ENCODE measurements at regions not wholly inside any gene's neighbourhood (a gene's known extent, or its start where the extent isn't known, plus 50 kb on each side); places are given as distances from the start of the nearest gene placed in this dataset.

DNA sequence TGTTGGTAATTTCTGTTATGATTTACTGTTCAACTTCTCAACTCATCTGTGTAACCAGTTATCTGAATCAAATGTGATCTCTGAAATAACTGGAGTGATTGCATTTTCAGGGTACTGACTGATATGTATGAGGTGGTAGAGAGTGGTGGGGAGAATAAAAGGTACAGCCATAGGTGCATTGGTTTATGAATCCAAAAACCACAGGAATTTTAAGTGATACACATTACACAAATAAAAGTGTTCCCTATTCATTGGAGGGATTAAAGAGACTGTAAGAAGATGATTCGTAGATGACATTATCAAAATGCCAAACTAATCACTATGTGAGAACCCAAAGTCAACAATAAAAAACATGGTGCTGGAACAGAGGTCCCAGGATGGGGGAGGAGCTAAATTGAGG is 158.7 kb upstream of the RSPO3 start:
- H3K36me3 Mint-ChIP-seq (ENCODE audit: insufficient read depth, unreplicated experiment) = no peaks in the 10 kb centered on the region
- no TSS peak for BruUV-seq (replicated peaks)
- ChIA-PET CTCF (no interaction called here), POLR2A (interaction anchor here (0.6 kb wide), 1 partner anchor 802 kb away, joined by 3 read pairs; no protein-coding TSS in a partner anchor)
- DNase-seq (ENCODE audit: unreplicated experiment) = no peak
- TF ChIP-seq, protein P1, sequence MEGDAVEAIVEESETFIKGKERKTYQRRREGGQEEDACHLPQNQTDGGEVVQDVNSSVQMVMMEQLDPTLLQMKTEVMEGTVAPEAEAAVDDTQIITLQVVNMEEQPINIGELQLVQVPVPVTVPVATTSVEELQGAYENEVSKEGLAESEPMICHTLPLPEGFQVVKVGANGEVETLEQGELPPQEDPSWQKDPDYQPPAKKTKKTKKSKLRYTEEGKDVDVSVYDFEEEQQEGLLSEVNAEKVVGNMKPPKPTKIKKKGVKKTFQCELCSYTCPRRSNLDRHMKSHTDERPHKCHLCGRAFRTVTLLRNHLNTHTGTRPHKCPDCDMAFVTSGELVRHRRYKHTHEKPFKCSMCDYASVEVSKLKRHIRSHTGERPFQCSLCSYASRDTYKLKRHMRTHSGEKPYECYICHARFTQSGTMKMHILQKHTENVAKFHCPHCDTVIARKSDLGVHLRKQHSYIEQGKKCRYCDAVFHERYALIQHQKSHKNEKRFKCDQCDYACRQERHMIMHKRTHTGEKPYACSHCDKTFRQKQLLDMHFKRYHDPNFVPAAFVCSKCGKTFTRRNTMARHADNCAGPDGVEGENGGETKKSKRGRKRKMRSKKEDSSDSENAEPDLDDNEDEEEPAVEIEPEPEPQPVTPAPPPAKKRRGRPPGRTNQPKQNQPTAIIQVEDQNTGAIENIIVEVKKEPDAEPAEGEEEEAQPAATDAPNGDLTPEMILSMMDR (IDR thresholded peaks at IDR 0.05; ENCODE audit: unreplicated experiment) = no peak
- H3K4me1 Mint-ChIP-seq (ENCODE audit: insufficient read depth, unreplicated experiment) = no peaks in the 10 kb centered on the region
- H3K9me3 Mint-ChIP-seq (ENCODE audit: unreplicated experiment) = no peaks in the 10 kb centered on the region
- intact Hi-C loops (cut with micrococcal nuclease) = no loop called here
- H3K4me3 Mint-ChIP-seq (ENCODE audit: unreplicated experiment) = no peak overlapping the region
- H3K27me3 Mint-ChIP-seq (ENCODE audit: insufficient read depth, unreplicated experiment) = peaks cover 60% of the 10 kb centered on the region
- no peak overlapping the region for H3K27ac Mint-ChIP-seq (ENCODE audit: low read depth, unreplicated experiment)

DNA sequence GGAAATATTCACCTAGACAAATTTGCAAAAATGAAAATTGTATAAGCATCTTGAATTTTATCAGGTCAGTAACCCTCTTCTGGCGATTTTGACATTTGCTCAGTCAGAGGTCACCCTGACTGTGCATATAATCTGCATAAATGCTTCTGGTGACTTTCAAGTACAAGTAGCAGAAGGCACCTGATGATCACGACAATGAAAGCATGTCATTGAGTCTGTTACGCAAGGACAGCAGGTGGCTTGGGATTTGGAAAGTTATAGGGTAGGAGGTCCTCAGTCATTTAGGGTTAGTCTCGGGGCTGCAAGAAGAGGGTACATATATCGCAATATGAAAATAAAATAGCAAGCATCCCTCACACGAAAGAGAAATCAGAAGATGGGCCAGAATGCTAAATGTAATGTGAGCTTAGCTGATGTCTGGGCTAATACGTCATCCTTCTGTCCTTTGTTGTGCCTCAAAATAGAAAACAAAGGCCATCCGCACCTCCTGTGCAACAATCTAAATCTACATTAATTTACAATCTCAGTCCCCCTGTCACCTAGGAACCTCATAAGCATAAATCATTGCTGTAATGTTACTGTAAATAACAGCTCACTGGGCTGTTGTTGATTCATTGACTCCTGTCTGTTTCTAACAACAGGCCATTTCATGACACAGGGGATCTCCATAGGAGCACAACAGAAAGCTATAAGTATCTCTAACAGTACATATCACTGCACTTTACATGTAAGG is 155.2 kb upstream of the RSPO3 start:
- Mint-ChIP-seq H3K4me3 (ENCODE audit: unreplicated experiment) (no peak overlapping the region), H3K27ac (ENCODE audit: low read depth, unreplicated experiment) (no peak overlapping the region), H3K4me1 (ENCODE audit: insufficient read depth, unreplicated experiment) (no peaks in the 10 kb centered on the region), H3K36me3 (ENCODE audit: insufficient read depth, unreplicated experiment) (no peaks in the 10 kb centered on the region), H3K9me3 (ENCODE audit: unreplicated experiment) (no peaks in the 10 kb centered on the region), H3K27me3 (ENCODE audit: insufficient read depth, unreplicated experiment) (peaks cover 55% of the 10 kb centered on the region)
- BruUV-seq (replicated peaks) = no TSS peak
- TF ChIP-seq, protein P1 (IDR thresholded peaks at IDR 0.05; ENCODE audit: unreplicated experiment) = no peak
- intact Hi-C loops (cut with micrococcal nuclease) = no loop called here
- CTCF ChIA-PET = interaction anchor here (0.7 kb wide), 1 partner anchor 53 kb away, joined by 4 read pairs; no protein-coding TSS in a partner anchor
- POLR2A ChIA-PET = no interaction called here
- DNase-seq (ENCODE audit: unreplicated experiment) = no peak

DNA sequence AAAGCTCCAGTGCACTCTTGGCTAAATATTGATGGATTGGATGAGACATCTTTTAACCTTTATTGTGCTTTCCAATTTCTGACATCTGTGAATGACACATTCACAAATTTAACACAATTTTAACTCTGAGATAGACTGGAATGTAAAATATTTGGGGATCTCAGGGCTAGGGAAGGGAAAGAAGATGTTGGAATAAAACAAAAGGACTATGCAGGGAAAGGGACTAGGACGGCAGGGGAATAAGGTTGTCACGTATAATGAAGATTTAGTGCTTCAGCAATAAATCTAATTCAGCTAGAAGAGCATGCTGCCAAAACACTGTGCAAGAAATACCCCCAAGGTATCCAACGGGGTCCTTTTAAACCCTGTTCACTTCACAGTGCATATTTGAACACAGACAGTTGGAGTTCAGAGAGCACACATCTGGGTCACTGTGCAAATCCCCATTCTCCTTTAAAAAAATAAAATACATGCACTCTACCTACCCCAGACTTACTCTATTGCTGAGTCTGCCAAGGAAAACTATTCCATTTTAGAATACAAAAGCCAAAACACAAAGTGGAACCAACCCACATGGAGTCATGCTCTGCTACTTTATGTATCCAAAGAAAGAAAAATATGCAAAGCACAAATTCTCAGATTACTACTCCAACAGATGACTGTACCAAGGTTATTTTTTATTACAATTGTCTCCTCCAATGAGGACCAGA is 151.0 kb upstream of the RSPO3 start:
- Mint-ChIP-seq H3K36me3 (ENCODE audit: insufficient read depth, unreplicated experiment) (no peaks in the 10 kb centered on the region), H3K27ac (ENCODE audit: low read depth, unreplicated experiment) (no peak overlapping the region), H3K9me3 (ENCODE audit: unreplicated experiment) (no peaks in the 10 kb centered on the region), H3K4me3 (ENCODE audit: unreplicated experiment) (no peak overlapping the region), H3K4me1 (ENCODE audit: insufficient read depth, unreplicated experiment) (no peaks in the 10 kb centered on the region), H3K27me3 (ENCODE audit: insufficient read depth, unreplicated experiment) (peaks cover 32% of the 10 kb centered on the region)
- TF ChIP-seq, protein P1 (IDR thresholded peaks at IDR 0.05; ENCODE audit: unreplicated experiment) = no peak
- no peak for DNase-seq (ENCODE audit: unreplicated experiment)
- ChIA-PET CTCF (interaction anchor here (1.0 kb wide), 1 partner anchor 163 kb away, joined by 3 read pairs; no protein-coding TSS in a partner anchor), POLR2A (interaction anchor here (0.7 kb wide), 1 partner anchor 299 kb away, joined by 3 read pairs; the partner anchor contains the start of gene RNF146)
- intact Hi-C loops (cut with micrococcal nuclease) = no loop called here
- no TSS peak for BruUV-seq (replicated peaks)

DNA sequence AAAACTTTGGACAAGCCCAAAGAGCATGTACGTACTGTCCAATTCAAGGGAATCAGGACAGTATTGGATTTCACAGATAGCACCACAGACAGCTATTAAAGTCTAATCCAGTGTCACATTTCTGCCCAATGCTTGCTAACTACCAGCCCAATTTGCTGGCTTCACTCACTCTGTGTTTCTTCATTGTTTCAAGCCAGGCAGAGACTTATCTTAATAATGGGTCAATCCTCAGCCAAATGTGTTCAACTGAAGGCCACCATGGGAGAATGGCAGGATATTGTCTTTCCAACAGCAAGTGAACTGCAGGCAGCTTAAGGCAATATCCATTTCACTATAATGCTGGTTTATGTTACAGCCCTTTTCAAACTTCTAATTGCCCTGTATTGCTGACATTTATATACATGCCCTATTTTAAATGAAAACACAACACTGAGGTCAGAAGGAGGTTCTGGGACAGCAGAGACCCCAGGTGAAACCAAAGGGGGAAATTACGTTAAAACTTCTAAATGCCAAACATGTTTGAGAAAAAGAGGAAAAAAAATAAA is 142.1 kb upstream of the RSPO3 start:
- CTCF ChIA-PET = interaction anchor here (0.6 to 0.7 kb wide), 2 partner anchors 423 to 1839 kb away, joined by 3 read pairs; no protein-coding TSS in a partner anchor
- BruUV-seq (replicated peaks) = no TSS peak
- Mint-ChIP-seq H3K9me3 (ENCODE audit: unreplicated experiment) (no peaks in the 10 kb centered on the region), H3K4me3 (ENCODE audit: unreplicated experiment) (no peak overlapping the region), H3K36me3 (ENCODE audit: insufficient read depth, unreplicated experiment) (no peaks in the 10 kb centered on the region), H3K27ac (ENCODE audit: low read depth, unreplicated experiment) (no peak overlapping the region), H3K4me1 (ENCODE audit: insufficient read depth, unreplicated experiment) (no peaks in the 10 kb centered on the region), H3K27me3 (ENCODE audit: insufficient read depth, unreplicated experiment) (peaks cover 32% of the 10 kb centered on the region)
- TF ChIP-seq, protein P1 (IDR thresholded peaks at IDR 0.05; ENCODE audit: unreplicated experiment) = no peak
- intact Hi-C loops (cut with micrococcal nuclease) = no loop called here
- DNase-seq (ENCODE audit: unreplicated experiment) = no peak
- POLR2A ChIA-PET = no interaction called here

Measured in MCF 10A (cell line).